ENCODE measurements at regions not wholly inside any gene's neighbourhood (a gene's known extent, or its start where the extent isn't known, plus 50 kb on each side); places are given as distances from the start of the nearest gene placed in this dataset.

DNA sequence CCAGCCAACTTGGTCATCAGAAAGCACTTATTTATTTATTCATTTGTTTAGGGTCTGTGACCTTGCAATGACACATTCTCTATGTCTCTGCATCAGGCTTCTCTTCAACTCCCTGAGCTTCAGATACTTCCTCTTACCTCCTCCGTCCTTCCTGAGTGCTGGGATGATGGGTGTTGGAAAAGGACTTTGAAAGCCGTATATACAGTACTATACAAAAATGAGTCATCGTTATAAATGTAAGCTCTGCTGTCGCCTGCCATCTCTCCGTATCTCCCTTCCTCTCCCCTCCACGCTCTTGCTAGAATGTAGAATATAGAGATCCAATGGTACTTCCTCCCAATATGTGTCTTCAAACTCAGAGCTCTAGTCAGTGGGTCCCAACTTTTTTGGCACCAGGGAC, 91.9 kb upstream of the SALL4 start:
- Histone ChIP-seq H3K9me3 (ENCODE audit: control insufficient read depth, insufficient read depth, low read depth, low read length) (no peaks in the 10 kb centered on the region), H3K27me3 (ENCODE audit: control insufficient read depth, insufficient read depth, low read length) (no peaks in the 10 kb centered on the region), H3K36me3 (ENCODE audit: control insufficient read depth, insufficient read depth, low read length) (no peaks in the 10 kb centered on the region), H3K4me3 (ENCODE audit: low read depth in 2 of 2, low read length in 2 of 2) (no peak overlapping the region), H3K4me1 (ENCODE audit: control insufficient read depth, insufficient read depth, low read length) (peaks cover 5% of the 10 kb centered on the region), H3K27ac (ENCODE audit: low read length) (peak overlapping the region; percentile 51; the same call in 1 of the 2 replicates)
- BruUV-seq (replicated peaks) = no TSS peak
- DNase-seq (ENCODE audit: low read depth, low spot score) (no peak), ATAC-seq (no peak)
- CTCF ChIA-PET = interaction anchor here (1.0 kb wide), 1 partner anchor 193 kb away, joined by 4 read pairs; no protein-coding TSS in a partner anchor
- in situ Hi-C loops (cut with HindIII; ENCODE audit: low pct_unique_long_range_greater_than_20kb, low sequenced_read_pairs) (no loop called here), intact Hi-C loops (cut with micrococcal nuclease; ENCODE audit: unreplicated experiment) (no loop called here)
- POLR2A ChIA-PET = interaction anchor here (0.6 kb wide), 1 partner anchor 128 kb away, joined by 15 read pairs; no protein-coding TSS in a partner anchor
- TF ChIP-seq SIN3A (IDR thresholded peaks at IDR 0.05; ENCODE audit: borderline replicate concordance, insufficient read depth, low read depth, low read length) = no peak
- TF ChIP-seq, protein P1, sequence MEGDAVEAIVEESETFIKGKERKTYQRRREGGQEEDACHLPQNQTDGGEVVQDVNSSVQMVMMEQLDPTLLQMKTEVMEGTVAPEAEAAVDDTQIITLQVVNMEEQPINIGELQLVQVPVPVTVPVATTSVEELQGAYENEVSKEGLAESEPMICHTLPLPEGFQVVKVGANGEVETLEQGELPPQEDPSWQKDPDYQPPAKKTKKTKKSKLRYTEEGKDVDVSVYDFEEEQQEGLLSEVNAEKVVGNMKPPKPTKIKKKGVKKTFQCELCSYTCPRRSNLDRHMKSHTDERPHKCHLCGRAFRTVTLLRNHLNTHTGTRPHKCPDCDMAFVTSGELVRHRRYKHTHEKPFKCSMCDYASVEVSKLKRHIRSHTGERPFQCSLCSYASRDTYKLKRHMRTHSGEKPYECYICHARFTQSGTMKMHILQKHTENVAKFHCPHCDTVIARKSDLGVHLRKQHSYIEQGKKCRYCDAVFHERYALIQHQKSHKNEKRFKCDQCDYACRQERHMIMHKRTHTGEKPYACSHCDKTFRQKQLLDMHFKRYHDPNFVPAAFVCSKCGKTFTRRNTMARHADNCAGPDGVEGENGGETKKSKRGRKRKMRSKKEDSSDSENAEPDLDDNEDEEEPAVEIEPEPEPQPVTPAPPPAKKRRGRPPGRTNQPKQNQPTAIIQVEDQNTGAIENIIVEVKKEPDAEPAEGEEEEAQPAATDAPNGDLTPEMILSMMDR (IDR thresholded peaks at IDR 0.05) = no peak
- no peak for TF ChIP-seq TCF7L2 (IDR thresholded peaks at IDR 0.05; ENCODE audit: low read depth, low read length)
- TF ChIP-seq, protein P2, sequence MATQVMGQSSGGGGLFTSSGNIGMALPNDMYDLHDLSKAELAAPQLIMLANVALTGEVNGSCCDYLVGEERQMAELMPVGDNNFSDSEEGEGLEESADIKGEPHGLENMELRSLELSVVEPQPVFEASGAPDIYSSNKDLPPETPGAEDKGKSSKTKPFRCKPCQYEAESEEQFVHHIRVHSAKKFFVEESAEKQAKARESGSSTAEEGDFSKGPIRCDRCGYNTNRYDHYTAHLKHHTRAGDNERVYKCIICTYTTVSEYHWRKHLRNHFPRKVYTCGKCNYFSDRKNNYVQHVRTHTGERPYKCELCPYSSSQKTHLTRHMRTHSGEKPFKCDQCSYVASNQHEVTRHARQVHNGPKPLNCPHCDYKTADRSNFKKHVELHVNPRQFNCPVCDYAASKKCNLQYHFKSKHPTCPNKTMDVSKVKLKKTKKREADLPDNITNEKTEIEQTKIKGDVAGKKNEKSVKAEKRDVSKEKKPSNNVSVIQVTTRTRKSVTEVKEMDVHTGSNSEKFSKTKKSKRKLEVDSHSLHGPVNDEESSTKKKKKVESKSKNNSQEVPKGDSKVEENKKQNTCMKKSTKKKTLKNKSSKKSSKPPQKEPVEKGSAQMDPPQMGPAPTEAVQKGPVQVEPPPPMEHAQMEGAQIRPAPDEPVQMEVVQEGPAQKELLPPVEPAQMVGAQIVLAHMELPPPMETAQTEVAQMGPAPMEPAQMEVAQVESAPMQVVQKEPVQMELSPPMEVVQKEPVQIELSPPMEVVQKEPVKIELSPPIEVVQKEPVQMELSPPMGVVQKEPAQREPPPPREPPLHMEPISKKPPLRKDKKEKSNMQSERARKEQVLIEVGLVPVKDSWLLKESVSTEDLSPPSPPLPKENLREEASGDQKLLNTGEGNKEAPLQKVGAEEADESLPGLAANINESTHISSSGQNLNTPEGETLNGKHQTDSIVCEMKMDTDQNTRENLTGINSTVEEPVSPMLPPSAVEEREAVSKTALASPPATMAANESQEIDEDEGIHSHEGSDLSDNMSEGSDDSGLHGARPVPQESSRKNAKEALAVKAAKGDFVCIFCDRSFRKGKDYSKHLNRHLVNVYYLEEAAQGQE (IDR thresholded peaks at IDR 0.05; ENCODE audit: insufficient read depth in 1 of 2, low read depth in 2 of 2, low read length in 1 of 2) = no peak
- TF ChIP-seq POLR2AphosphoS5 (IDR thresholded peaks at IDR 0.05; ENCODE audit: low read depth, low read length) = no peak

DNA sequence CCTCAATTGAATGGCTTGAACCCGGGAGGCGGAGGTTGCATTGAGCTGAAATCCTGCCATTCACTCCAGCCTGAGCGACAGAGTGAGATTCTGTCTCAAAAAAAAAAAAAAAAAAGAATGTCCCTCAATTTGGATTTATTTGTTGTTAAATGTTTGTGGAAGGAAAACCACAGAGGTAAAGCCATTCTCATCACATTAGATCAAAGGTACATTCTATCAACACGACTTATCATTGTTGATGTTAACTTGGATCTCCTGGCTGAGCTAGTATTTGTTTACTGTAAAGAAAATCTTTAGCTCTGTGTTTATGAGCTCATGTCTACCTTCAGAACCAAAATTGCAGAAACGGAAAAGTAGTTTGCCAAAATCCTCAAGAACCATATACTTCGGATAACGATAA, 91.4 kb upstream of the SALL4 start:
- intact Hi-C loops (cut with micrococcal nuclease; ENCODE audit: unreplicated experiment) = no loop called here
- H3K27ac ChIP-seq (ENCODE audit: low read length) = no peak overlapping the region; the same call in 1 of the 2 replicates
- H3K4me1 ChIP-seq (ENCODE audit: control insufficient read depth, insufficient read depth, low read length) = peaks cover 5% of the 10 kb centered on the region

More for the DNA sequence above, 91.4 kb upstream of the SALL4 start:
- H3K27me3 ChIP-seq (ENCODE audit: control insufficient read depth, insufficient read depth, low read length) = no peaks in the 10 kb centered on the region
- ATAC-seq (no peak), DNase-seq (ENCODE audit: low read depth, low spot score) (no peak)
- in situ Hi-C loops (cut with HindIII; ENCODE audit: low pct_unique_long_range_greater_than_20kb, low sequenced_read_pairs) = no loop called here
- TF ChIP-seq TCF7L2 (IDR thresholded peaks at IDR 0.05; ENCODE audit: low read depth, low read length) (peak; percentile 85), POLR2AphosphoS5 (IDR thresholded peaks at IDR 0.05; ENCODE audit: low read depth, low read length) (no peak), SIN3A (IDR thresholded peaks at IDR 0.05; ENCODE audit: borderline replicate concordance, insufficient read depth, low read depth, low read length) (no peak)
- TF ChIP-seq, protein P2 (IDR thresholded peaks at IDR 0.05; ENCODE audit: insufficient read depth in 1 of 2, low read depth in 2 of 2, low read length in 1 of 2) = no peak
- TF ChIP-seq, protein P1 (IDR thresholded peaks at IDR 0.05) = no peak
- CTCF ChIA-PET = interaction anchor here (1.0 kb wide), 1 partner anchor 193 kb away, joined by 4 read pairs; no protein-coding TSS in a partner anchor
- POLR2A ChIA-PET = interaction anchor here (0.6 kb wide), 1 partner anchor 129 kb away, joined by 15 read pairs; no protein-coding TSS in a partner anchor
- no peaks in the 10 kb centered on the region for H3K9me3 ChIP-seq (ENCODE audit: control insufficient read depth, insufficient read depth, low read depth, low read length)
- no peaks in the 10 kb centered on the region for H3K36me3 ChIP-seq (ENCODE audit: control insufficient read depth, insufficient read depth, low read length)
- H3K4me3 ChIP-seq (ENCODE audit: low read depth in 2 of 2, low read length in 2 of 2) = no peak overlapping the region
- BruUV-seq (replicated peaks) = no TSS peak
